ENCODE measurements at regions not wholly inside any gene's neighbourhood (a gene's known extent, or its start where the extent isn't known, plus 50 kb on each side); places are given as distances from the start of the nearest gene placed in this dataset.
A peak's percentile ranks its signal among the peaks of the same experiment; 100 is the strongest.

DNA sequence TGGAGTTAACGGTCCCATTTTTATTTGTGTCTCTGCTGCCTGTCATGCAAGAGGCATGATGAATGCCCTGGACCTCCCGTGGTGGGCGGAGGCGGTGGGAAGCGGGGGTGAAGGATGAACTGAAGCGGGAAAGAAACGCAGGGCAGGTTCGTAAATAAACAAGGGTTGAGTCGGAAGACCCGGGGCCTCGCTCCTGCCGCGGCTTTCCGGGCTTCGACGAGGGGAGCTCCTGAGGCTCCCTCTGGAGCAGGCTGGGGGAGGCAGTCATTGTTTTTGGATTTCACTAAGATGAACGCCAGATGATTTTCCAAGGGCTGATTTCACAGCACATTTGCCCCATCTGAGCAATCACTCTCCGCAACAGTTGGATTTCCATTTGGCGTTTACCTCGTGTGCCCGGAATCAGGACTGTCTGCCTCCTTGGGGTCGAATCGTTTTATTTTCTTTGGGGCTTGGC, 130.2 kb downstream of the SLC38A6 start:
- H3K4me1 ChIP-seq (ENCODE audit: insufficient read depth): no peaks in the 10 kb centered on the region
- no peak for DNase-seq (ENCODE audit: extremely low spot score)
- no peaks in the 10 kb centered on the region for H3K36me3 ChIP-seq (ENCODE audit: insufficient read depth)
- H3K27ac ChIP-seq (ENCODE audit: low read depth): no peak overlapping the region
- H3K4me3 ChIP-seq (ENCODE audit: low read depth, low read length): no peak overlapping the region
- 61% methylated on average over 23 of the region's 23 CpGs for WGBS

DNA sequence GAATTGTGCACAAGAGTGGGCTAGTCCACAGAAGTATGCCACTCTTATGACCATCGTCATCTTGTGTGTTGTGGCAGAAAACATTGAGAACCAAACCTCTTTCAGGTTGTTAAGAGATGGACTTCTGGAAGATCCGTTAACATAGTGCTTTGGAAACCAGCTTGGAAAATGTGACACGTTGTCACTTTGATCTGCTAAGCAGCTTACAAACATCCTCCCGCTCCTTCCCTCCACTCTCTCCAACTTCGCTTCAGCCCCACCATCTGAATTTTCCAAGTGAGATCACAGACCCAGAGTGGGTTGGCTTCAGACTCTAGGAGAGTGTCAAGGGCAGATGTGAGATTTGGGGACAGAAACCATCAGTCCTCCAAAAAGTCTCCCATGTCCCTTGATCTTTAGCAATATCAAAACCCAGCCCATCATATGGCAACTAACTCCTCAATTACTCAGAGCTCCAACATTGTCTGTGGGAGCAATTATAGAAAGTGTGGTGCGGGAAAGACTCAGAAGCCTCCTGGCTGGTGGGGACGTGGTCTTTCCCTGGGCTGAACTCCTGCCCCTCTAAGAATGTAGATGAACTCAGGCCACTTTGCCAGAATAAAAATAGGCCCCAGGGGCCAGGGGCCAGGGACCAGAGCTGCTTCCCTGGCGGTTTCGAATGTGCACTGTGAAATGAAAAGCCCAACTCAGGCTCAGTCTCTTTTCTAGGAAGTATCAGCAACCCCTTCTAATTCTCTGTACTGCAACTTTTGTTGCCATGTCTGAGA, 129.5 kb downstream of the SLC38A6 start:
- no peak overlapping the region for H3K4me3 ChIP-seq (ENCODE audit: low read depth, low read length)
- DNase-seq (ENCODE audit: extremely low spot score): no peak
- no peaks in the 10 kb centered on the region for H3K4me1 ChIP-seq (ENCODE audit: insufficient read depth)
- 82% methylated on average over 9 of the region's 9 CpGs for WGBS
- H3K27ac ChIP-seq (ENCODE audit: low read depth): no peak overlapping the region
- H3K36me3 ChIP-seq (ENCODE audit: insufficient read depth): no peaks in the 10 kb centered on the region

DNA sequence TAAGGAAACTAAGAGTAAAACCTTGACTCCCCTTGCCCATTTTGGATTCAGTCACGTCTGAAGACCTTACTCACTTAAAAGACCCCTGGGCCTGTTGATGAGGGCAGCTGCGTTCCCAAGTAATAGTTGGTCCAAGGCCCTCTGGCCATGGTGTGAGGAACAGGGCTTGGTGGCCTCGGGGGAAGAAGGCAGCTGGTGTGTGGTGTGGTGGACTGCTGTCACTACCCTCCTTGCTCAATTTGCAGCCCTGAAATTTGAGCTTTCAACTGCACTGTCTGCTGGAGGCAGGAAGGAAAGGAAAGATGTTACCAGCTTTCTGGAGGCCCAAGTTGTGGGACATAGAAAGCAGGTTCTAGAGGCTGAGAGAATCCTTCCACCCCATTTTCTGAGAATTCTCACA, 128.2 kb downstream of the SLC38A6 start:
- DNase-seq (ENCODE audit: extremely low spot score): no peak

DNA sequence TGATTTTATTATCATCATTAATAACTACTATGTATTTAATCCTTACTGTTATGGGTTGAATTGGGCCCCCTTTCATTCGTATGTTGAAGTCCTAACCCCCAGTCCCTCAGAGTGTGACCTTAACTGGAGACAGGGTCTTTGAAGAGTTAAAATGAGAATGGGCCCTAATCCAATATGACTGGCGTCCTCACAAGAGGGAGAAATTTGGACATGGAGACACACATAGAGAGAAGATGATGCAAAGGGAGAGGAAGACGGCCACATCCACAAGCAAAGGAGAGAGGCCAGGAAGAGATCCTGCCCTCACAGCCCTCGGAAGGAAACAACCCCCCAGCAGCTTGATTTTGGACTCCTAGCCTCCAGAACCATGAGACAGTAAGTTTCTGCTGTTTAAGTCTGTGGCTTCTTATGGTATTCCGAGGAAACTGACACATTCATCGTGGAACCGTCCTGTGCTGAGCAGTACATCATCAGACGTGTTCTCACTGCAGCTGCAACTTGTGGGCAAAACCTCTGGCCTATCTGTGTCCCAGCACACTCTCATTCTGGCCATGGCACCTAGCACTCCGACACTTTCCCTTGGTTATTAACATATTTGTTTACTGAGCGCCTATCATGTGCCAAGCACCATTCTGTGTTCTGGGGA, 127.6 kb downstream of the SLC38A6 start:
- DNase-seq (ENCODE audit: extremely low spot score): no peak
- Histone ChIP-seq H3K27ac (ENCODE audit: low read depth) (no peak overlapping the region), H3K4me1 (ENCODE audit: insufficient read depth) (no peaks in the 10 kb centered on the region), H3K36me3 (ENCODE audit: insufficient read depth) (no peaks in the 10 kb centered on the region), H3K4me3 (ENCODE audit: low read depth, low read length) (no peak overlapping the region)
- 75% methylated on average over 10 of the region's 10 CpGs for WGBS

More for the DNA sequence above, 128.2 kb downstream of the SLC38A6 start:
- no peak overlapping the region for H3K27ac ChIP-seq (ENCODE audit: low read depth)
- no peaks in the 10 kb centered on the region for H3K4me1 ChIP-seq (ENCODE audit: insufficient read depth)
- 81% methylated on average over 3 of the region's 3 CpGs for WGBS
- H3K36me3 ChIP-seq (ENCODE audit: insufficient read depth): no peaks in the 10 kb centered on the region
- no peak overlapping the region for H3K4me3 ChIP-seq (ENCODE audit: low read depth, low read length)

DNA sequence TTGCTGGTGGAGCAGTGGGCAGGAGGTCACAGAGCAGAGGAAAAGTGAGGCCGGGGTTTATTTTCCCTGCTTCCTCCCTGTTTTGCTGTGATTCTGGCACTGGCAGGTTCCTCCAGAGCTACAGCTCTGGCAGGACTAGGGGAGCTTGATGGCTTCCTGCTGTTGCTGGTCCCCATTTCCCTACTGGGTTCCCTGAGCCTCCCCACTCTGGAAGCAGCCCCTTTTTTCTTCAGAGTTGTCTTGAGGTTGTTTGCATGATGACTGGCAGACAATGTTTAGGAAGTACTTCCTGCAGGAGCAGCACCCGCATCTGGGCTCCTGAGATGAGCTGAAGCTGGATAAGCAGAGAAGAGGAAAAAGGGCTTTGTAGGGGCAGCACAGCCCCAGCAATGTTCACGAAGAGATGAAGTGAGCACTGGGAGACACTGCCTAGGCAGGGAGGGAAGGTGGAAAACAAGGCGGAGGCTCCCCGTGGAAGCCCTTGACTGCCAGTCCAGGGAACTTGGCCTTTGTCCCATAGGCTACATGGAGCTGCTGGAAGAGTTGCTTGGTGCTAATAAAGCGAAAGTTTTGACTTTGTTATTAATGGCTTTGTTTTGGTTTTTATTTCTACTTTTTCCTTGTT, 126.9 kb downstream of the SLC38A6 start:
- no peak for DNase-seq (ENCODE audit: extremely low spot score)
- 67% methylated on average over 6 of the region's 6 CpGs for WGBS
- H3K4me3 ChIP-seq (ENCODE audit: low read depth, low read length): no peak overlapping the region
- no peak overlapping the region for H3K27ac ChIP-seq (ENCODE audit: low read depth)
- no peaks in the 10 kb centered on the region for H3K4me1 ChIP-seq (ENCODE audit: insufficient read depth)
- no peaks in the 10 kb centered on the region for H3K36me3 ChIP-seq (ENCODE audit: insufficient read depth)

DNA sequence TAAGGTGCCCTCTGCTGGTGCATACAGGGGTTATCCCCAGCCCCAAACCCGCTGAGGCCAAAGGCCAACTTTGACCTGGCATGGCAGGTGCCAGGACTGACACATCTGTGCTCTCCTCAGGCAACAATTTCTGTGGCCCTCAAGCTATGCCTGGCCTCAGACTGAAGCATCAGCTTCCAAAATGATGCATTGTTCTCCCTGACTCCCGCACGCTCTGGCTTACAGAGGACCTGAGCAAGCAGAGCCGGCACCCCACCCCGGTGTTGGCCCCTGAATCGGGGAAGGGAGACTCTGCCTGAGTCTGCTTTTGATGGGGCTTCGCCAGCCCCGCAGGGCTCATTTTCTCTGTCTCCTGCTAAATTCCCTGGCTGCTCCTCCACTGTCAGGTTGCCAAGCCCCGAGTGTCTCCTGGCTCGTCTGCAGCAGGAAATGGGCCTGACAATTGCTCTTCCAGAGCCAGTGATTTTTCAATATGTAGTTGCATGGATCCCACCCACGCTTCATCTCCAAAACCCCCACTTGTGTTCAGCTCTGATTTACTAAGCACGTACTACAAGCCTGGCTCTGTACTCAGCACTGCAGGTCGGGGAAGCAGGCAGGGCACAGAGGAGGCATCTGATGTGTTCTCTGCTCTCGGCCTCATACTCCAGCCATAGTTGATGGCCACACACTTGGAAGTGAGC, 126.1 kb downstream of the SLC38A6 start:
- no peak for DNase-seq (ENCODE audit: extremely low spot score)
- Histone ChIP-seq H3K4me1 (ENCODE audit: insufficient read depth) (no peaks in the 10 kb centered on the region), H3K36me3 (ENCODE audit: insufficient read depth) (no peaks in the 10 kb centered on the region), H3K4me3 (ENCODE audit: low read depth, low read length) (no peak overlapping the region), H3K27ac (ENCODE audit: low read depth) (no peak overlapping the region)
- 50% methylated on average over 14 of the region's 14 CpGs for WGBS

DNA sequence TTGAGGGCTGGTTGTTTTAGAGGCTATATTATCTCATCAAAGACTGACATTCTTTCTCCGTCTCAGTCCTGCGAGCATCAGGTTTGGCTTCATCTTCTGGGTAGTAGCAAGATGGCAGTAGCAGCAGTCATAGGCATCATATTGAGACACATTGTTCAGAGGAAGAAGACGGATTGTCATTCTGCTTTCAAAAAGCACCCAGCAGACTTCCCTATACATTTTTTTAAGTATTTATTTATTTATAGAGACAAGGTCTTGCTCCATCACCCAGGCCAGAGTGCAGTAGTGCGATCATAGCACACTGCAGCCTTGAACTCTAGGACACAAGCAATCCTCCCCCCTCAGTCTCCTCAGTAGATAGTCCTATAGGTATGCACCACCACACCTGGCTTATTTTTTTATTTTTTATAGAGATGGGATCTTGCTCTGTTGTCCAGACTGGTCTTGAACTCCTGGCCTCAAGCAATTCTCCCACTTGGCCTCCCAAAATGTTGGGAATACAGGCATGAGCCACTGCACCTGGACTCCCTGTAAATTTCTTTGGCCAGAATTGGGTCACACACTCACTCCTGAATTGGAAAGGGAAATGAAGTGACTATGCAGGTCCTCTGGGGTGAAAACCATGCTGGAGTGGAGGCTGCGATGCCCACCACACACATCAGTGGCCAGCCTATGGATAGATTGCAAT, 125.4 kb downstream of the SLC38A6 start:
- Histone ChIP-seq H3K4me1 (ENCODE audit: insufficient read depth) (no peaks in the 10 kb centered on the region), H3K27ac (ENCODE audit: low read depth) (no peak overlapping the region), H3K4me3 (ENCODE audit: low read depth, low read length) (no peak overlapping the region), H3K36me3 (ENCODE audit: insufficient read depth) (no peaks in the 10 kb centered on the region)
- WGBS: 95% methylated on average over 5 of the region's 5 CpGs
- DNase-seq (ENCODE audit: extremely low spot score): no peak

DNA sequence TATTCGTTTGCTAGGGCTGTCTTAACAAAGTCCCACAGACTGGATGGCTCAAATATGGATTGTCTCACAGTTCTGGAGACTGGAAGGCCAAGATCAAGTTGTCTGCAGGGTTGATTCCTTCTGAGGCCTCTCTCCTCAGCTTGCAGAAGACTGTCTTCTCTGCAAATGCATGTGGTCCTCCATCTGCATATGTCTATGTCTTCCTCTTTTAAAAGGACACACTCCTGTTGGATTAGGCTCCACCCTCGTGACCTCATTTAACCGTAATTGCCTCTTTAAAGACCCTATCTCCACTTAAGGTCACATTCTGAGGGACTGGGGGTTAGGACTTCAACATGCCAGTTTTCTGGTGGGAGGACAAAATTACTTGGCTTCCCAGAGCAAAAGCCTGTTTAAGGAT, 123.3 kb downstream of the SLC38A6 start:
- Histone ChIP-seq H3K27ac (ENCODE audit: low read depth) (no peak overlapping the region), H3K4me1 (ENCODE audit: insufficient read depth) (no peaks in the 10 kb centered on the region)
- WGBS: 65% methylated on average over 3 of the region's 3 CpGs

DNA sequence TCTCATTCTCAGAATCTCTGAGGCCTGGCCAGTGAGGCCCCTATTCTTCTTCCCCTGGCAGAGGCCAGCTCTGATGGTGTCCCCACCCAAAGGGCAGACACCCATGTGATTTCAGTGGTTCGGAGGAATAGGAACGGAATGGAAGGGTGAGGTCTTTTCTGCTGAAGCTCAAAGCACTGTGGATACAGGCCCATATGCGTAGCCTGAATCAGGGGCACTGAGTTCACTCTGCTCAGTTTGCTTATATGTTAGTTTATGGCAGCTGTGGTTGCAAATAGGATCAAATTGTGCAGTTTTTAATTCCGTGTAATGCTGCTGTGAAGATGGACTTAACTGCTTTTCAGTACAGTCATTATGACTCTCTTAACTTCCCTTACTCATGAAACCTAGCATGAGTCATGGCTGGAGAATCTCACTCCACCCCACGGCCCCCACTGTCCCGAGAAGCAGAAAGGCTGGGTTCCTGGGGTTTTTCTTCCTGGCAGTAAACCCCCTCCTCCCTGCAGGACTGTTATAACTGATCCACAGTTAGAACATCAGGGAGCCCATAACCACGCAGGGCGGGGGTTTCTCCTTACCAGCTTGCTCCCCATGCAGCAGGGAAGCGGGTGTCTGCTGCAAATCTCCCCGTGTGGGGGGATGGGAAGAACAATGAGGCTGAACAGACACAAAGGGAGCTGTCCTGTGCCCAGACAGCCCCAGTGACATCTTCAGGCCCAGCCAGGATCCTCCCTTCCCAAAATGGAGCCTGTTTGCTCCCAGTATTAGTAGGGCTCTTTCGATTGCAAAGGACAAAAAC, 122.7 kb downstream of the SLC38A6 start:
- Histone ChIP-seq H3K27ac (ENCODE audit: low read depth) (no peak overlapping the region), H3K4me3 (ENCODE audit: low read depth, low read length) (no peak overlapping the region), H3K36me3 (ENCODE audit: insufficient read depth) (no peaks in the 10 kb centered on the region), H3K4me1 (ENCODE audit: insufficient read depth) (no peaks in the 10 kb centered on the region)
- 30% methylated on average over 11 of the region's 11 CpGs for WGBS
- DNase-seq (ENCODE audit: extremely low spot score): peak; percentile 74

More for the DNA sequence above, 123.3 kb downstream of the SLC38A6 start:
- DNase-seq (ENCODE audit: extremely low spot score): no peak
- no peak overlapping the region for H3K4me3 ChIP-seq (ENCODE audit: low read depth, low read length)
- no peaks in the 10 kb centered on the region for H3K36me3 ChIP-seq (ENCODE audit: insufficient read depth)

DNA sequence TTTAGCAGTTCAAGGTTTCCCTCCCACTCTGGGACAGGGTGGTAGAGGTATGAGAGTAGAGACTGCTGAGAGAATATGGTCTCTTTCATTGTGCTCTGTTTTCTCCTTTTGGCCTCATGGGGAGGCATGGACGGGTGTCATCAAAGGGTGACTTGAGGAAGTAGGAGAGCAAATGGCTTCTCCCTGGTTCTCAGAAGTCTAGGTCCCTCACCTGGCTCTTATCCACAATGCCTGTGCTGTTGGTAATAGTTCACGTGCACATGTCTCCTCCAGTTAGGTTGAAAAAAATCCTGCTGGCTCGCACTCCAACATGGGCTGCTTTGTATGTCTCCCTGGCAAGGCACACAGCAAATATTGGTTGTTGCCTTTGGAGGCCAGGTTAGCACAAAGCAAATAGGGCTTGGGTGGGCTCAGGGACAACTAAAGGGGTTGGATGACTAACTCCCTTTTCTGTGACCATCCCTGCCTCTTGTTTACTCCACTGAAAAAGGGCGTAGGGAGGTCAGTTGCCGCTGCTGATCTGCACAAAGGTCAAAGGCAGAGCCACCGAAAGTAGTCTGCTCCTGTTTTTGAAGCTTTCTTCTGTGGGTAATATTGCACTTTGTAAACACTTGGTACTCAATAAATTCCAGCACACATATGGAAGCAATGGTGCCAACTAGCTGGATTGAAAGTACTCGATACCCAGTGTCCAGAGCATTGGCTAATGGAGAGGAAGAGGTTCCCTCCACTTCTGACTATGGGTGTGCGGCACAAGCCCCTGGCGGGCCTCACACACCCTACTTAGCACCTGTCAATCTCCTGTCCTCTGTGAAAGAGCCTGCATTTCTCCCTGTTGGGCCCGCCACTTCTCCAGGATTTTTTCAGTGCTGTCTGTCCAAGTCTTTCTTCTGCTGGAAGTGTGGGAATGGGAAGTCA, 121.8 kb downstream of the SLC38A6 start:
- Histone ChIP-seq H3K36me3 (ENCODE audit: insufficient read depth) (no peaks in the 10 kb centered on the region), H3K27ac (ENCODE audit: low read depth) (no peak overlapping the region), H3K4me1 (ENCODE audit: insufficient read depth) (no peaks in the 10 kb centered on the region), H3K4me3 (ENCODE audit: low read depth, low read length) (no peak overlapping the region)
- 90% methylated on average over 10 of the region's 10 CpGs for WGBS
- DNase-seq (ENCODE audit: extremely low spot score): no peak

Data from urinary bladder (tissue), 3 donors.